Epithelial cell of proximal tubule (primary cell): ENCODE measurements at regions not wholly inside any gene's neighbourhood (a gene's known extent, or its start where the extent isn't known, plus 50 kb on each side); places are given as distances from the start of the nearest gene placed in this dataset.

Source experiments
- DNase-seq: peaks from one replicate; pipeline ENCODE4 v3.0.0-alpha.2; 2011; ENCODE audit warnings: low read depth
- H3K4me3 ChIP-seq: 2 replicates; pipeline ENCODE4 v1.5.1; 2011; ENCODE audit warnings: low read depth, mild to moderate bottlenecking, low read length
- CTCF ChIP-seq: conservative IDR thresholded peaks from 2 replicates; pipeline ENCODE4 v1.5.1; 2012; ENCODE audit warnings: low read depth, mild to moderate bottlenecking, low read length

- no peak for TF ChIP-seq CTCF
- DNase-seq, result no peak
- no peak overlapping the region for H3K4me3 ChIP-seq
Measured at GRCh38 chr22:27629908-27630673, 171.5 kb downstream of the MN1 start.

- no peak for DNase-seq
- H3K4me3 ChIP-seq, result no peak overlapping the region
- no peak for TF ChIP-seq CTCF
Measured at GRCh38 chr22:27630754-27631153, 170.8 kb downstream of the MN1 start.

- DNase-seq, result no peak
- no peak overlapping the region for H3K4me3 ChIP-seq
- TF ChIP-seq CTCF, result no peak
Measured at GRCh38 chr22:27631641-27632040, 169.9 kb downstream of the MN1 start.

- H3K4me3 ChIP-seq, result no peak overlapping the region
- no peak for TF ChIP-seq CTCF
- DNase-seq, result no peak
Measured at GRCh38 chr22:27632451-27633295, 168.9 kb downstream of the MN1 start.

- H3K4me3 ChIP-seq, result no peak overlapping the region
- no peak for DNase-seq
- TF ChIP-seq CTCF, result no peak
Measured at GRCh38 chr22:27633296-27633871, 168.2 kb downstream of the MN1 start.

- no peak for TF ChIP-seq CTCF
- H3K4me3 ChIP-seq, result no peak overlapping the region
- no peak for DNase-seq
Measured at GRCh38 chr22:27634043-27634740, 167.4 kb downstream of the MN1 start.
